GM19240 (cell line): ENCODE measurements at regions not wholly inside any gene's neighbourhood (a gene's known extent, or its start where the extent isn't known, plus 50 kb on each side); places are given as distances from the start of the nearest gene placed in this dataset.
"Not testable (repeated sequence)": the region's sequence is repeated elsewhere in the genome, so short reads cannot be mapped to it uniquely, and the experiment has no call there.

Source experiments
- DNase-seq: peaks from one replicate; pipeline ENCODE4 v3.0.0; 2011; ENCODE audit warnings: low spot score; ENCODE audit not compliant: insufficient read length

DNA sequence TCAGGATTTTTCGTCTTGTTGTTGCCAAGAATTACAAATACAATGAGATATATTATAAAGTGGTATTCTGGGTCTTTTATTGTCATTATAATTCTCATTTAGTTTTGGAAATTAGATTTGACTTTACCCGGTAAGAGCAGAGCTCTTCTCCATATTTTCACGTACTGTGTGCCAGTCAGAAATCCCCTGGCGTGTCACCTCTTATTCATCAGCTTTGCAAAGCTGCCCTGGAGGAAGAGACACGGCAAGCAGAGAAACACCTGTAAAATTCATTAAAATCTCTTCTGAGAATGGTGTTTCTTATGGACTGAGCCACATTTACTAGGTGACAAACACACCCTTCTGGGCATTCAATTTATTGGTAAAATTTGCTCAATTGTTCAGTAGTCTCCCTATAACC, 440.4 kb downstream of the HINT1 start:
- DNase-seq, result no peak

DNA sequence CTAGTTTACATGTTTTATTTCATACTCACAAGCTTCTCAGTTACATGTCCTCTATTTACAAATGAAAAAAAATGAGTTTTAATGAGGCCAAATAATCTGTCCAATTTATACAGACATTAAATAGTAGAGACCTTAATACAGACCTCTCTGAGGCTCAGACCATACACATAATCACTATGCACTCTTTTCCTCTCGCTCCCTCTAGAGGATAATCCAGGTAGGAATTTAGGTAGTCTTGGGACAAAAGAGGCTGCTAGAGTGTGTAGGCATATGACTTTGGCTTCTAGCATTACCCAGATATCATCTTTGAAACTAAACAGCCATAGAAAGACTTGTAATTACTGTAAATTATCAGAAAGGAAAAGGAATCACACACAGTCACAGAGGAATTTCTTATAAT, 444.7 kb downstream of the HINT1 start:
- DNase-seq, result no peak

- DNase-seq, result no peak
These were observed 449.5 kb downstream of the HINT1 start for GRCh38 chr5:130715541-130715940.

- no peak for DNase-seq
These were observed 450.9 kb downstream of the HINT1 start for GRCh38 chr5:130714200-130714599.

GRCh38 chr5:130712324-130712723, 452.7 kb downstream of the HINT1 start:
- DNase-seq, result no peak

GRCh38 chr5:130710596-130710995, 454.5 kb downstream of the HINT1 start:
- no peak for DNase-seq

GRCh38 chr5:130708754-130709153, 456.3 kb downstream of the HINT1 start:
- no peak for DNase-seq

- DNase-seq, result no peak
These were observed 458.4 kb downstream of the HINT1 start for GRCh38 chr5:130706696-130707095.

- no peak for DNase-seq
These were observed 459.7 kb downstream of the HINT1 start for GRCh38 chr5:130705368-130705767.

GRCh38 chr5:130693509-130693908, 471.5 kb downstream of the HINT1 start:
- no peak for DNase-seq

DNA sequence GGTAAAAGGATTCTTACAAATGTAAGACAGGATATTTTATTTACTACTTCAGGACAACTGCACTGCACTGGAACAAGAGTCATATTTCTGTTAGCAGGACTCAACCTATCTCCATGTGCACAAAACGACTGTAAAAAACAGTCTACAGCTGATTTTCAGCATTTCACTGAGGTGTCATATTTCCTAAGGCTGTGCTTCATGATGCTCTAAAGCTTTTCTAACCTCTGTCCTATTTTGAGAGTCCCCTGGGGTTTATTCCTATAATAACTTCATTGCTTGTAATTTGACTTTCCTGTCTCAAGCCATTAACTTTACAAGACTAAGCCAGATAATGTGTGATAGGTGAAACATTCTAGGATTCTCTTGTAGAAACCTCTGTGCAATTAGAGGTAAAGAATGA, 472.3 kb downstream of the HINT1 start:
- DNase-seq, result no peak

DNA sequence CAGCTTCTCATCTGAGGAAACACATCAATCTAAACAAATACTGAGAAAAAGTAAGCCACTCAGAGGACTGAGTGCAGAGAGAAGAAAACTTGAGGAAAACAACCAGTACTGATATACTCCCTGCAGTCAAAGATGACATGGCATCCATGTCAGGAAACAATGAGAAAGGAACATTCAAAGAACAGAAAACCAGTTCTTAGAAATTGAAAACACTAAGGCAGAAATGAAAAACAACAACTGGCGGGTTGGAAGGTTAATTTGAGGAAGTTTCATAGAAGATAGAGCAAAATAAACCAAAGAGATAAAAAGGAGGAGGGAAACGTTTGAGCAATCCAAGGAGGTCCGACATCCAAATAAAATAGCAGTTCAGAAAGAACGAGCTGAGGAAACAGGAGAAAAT, 475.2 kb downstream of the HINT1 start:
- no peak for DNase-seq

DNA sequence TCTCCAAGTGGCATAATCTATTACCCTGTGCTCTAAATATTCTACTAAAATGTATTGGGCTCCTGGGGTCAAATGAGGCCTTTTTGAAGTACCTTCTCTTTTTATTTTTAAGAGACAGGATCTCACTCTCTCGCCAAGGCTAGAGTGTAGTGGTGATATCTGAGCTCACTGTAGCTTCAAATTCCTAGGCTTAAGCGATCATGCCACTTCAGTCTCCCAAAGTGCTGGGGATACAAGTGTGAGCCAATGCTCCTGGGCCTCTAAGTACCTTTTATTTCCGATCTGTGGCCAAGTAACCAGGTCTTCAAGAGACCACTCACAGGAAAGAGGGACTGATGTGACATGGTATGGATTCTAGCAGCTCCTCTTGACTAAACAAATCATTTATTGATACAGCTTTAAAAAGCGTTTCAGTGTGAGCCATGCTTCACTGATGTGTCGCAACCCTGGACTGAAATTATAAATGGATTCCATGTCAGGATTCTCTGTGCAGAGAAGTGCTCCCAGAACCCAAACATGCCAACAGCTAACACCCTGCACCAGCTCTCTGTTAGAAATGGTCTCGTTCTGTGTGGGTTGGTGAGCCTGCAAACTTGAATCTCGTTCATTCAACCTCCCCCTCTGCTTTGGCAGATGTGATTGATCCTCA, 477.8 kb downstream of the HINT1 start:
- no peak for DNase-seq

- no peak for DNase-seq
These were observed 486.4 kb downstream of the HINT1 start for GRCh38 chr5:130678637-130679036.

DNA sequence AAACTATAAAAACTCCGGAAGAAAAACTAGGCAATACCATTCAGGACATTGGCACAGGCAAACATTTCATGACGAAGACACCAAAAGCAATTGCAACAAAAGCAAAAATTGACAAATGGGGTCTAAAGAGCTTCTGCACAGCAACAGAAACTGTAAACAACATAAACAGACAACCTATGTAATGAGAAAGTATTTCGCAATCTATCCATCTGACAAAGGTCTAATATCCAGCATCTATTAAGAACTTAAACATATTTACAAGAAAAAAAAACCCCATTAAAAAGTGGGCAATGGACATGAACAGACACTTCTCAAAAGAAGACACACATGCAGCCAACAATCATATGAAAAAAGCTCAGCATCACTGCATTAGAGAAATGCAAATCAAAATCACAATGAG, 498.6 kb downstream of the HINT1 start:
- no peak for DNase-seq

DNA sequence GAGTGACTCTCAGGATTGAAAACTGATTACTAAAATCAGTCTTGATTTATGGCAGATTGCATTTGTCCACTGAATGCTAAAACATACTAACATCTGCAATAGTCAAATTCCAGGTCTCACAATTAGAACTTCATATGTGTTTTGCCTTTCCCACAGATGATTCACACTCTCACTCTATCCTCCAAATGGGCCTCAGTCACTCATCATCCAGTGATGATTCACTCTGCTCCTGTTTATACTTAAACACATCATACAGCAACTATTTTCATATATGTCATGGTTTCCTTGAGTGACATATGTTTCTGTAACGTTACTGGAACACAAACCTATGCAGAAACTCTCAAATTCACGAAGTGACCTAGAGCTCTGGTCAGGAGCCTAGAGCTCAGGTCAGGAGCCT, 512.9 kb downstream of the HINT1 start:
- DNase-seq, result no peak

- DNase-seq, result no peak
These were observed 513.6 kb downstream of the HINT1 start for GRCh38 chr5:130651440-130651839.

DNA sequence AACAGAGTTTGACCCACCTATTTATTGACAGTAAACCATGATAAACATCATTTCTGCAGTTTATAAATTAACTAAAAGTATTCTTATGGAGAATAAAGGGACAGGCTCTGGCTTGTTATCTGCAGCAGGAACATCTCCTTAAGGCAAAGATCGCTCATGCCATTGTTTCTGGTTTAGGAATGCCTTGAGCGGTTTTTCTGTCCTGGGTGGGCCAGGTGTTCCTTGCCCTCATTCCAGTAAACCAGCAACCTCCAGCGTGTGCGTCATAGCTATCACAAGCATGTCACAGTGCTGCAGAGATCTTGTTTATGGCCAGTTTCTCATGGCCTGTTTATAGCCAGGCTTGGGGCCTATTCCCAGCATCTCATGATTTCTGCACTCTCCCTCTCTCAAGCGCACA, 521.7 kb downstream of the HINT1 start:
- DNase-seq, result no peak

DNA sequence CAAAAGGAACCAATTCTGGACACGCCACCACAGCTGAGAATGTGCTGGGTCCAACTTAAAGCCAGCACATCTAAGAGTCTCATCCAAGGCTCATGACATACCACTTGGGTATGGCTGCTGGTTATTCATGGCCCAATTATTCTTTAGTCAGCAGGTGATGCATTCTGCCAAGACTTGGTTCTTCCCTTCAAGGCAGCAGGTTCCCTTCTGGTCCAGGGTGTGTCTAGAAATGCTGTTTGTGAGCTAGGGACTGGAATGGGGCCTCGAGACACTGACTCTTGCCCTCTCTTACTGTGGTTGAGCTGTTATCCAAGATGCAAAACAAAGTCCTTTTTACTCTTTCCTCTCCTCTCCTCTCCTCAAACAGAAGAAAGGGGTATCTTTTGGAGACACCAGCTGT, 522.6 kb downstream of the HINT1 start:
- DNase-seq, result no peak

- DNase-seq, result no peak
These were observed 537.9 kb downstream of the HINT1 start for GRCh38 chr5:130627145-130627544.

GRCh38 chr5:130624805-130625204, 540.3 kb downstream of the HINT1 start:
- DNase-seq, result no peak

DNA sequence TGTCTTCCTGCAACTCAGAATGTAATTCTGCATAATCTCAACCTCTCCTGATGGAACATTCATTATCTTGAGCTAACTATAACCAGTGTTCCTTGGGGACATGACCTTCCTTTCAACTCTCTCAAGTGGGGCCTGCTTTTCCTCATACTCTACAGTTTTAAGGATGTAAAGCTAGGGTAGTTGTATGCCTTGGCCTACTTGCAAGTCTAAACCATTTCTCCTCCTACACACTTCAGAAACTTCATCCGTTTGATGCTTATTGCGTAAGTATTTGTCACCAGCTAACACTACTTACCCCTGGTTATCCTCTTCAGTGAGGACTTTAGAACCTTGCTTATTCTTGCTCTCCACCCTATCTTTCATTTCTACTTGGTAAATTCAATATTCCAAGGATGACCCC, 548.9 kb downstream of the HINT1 start:
- DNase-seq, result no peak

GRCh38 chr5:130605234-130605633, 559.8 kb downstream of the HINT1 start:
- DNase-seq, result no peak

DNA sequence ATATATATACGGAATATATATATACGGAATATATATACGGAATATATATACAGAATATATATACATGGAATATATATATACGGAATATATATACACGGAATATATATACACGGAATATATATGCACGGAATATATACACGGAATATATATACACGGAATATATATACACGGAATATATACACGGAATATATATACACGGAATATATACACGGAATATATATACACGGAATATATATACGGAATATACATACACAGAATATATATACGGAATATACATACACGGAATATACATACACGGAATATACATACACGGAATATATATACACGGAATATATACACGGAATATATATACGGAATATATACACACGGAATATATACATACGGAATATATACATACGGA, 568.4 kb downstream of the HINT1 start:
- DNase-seq, result not testable (repeated sequence)
